B cell (primary cell): ENCODE measurements at regions not wholly inside any gene's neighbourhood (a gene's known extent, or its start where the extent isn't known, plus 50 kb on each side); places are given as distances from the start of the nearest gene placed in this dataset.
"Not testable (repeated sequence)": the region's sequence is repeated elsewhere in the genome, so short reads cannot be mapped to it uniquely, and the experiment has no call there.

Experiments used
- ATAC-seq: fragments of 200-7000 bp; cut with Tn5 transposase; one replicate; pipeline ENCODE4 v1.10.0; 2021; ENCODE audit warnings: low read depth, mild to moderate bottlenecking, moderate number of reproducible peaks, moderate library complexity
- CTCF ChIA-PET: fragments of 350-600 bp; sonication (Branson Sonifier 250); formaldehyde crosslinking; loops from one replicate; lab custom pipeline; 2021; ENCODE audit warnings: antibody characterized with exemption, inconsistent platforms; lab: Charles Lee
- POLR2A ChIA-PET: fragments of 350-600 bp; sonication (Branson Sonifier 250); formaldehyde crosslinking; loops from one replicate; lab custom pipeline; 2021; ENCODE audit warnings: antibody characterized with exemption; lab: Charles Lee
- DNase-seq: peaks from one replicate; pipeline ENCODE4 v3.0.0; 2013
- H2AFZ ChIP-seq: 2 replicates; pipeline ENCODE4 v1.6.1; 2012; ENCODE audit warnings: mild to moderate bottlenecking, low read depth, low read length; ENCODE audit not compliant: insufficient read depth, poor library complexity, severe bottlenecking
- H3K27ac ChIP-seq, 2 donors: 1 replicate in 1 of 2; 2 replicates in 1 of 2; pipeline ENCODE4 v1.5.1; 2012 to 2013; ENCODE audit warnings: low read length in 2 of 2, mild to moderate bottlenecking in 2 of 2, moderate library complexity in 1 of 2
- H3K27me3 ChIP-seq, 4 experiments: fragments of 200-600 bp in 1 of 4; sonication (generic) in 1 of 4; replicated peaks in 1 of 4; 1 replicate in 2 of 4; 2 replicates in 2 of 4; pipeline versions ENCODE4 v1.6.1 to v1.7.0; 2013 to 2016; ENCODE audit warnings: low read length in 3 of 4, mild to moderate bottlenecking in 2 of 4, mixed read lengths in 1 of 4, moderate library complexity in 1 of 4; ENCODE audit not compliant: insufficient read depth in 4 of 4, control insufficient read depth in 3 of 4; ENCODE audit errors: control extremely low read depth in 1 of 4
- H3K36me3 ChIP-seq, 2 experiments: replicated peaks in 1 of 2; 1 replicate in 1 of 2; 2 replicates in 1 of 2; pipeline versions ENCODE4 v1.6.1 to v1.7.1; 2013; ENCODE audit warnings: low read length in 1 of 2; ENCODE audit not compliant: insufficient read depth in 2 of 2, control insufficient read depth in 1 of 2; ENCODE audit errors: control extremely low read depth in 1 of 2, extremely low read depth in 1 of 2
- H3K4me1 ChIP-seq, 2 donors: fragments of 200-600 bp in 1 of 2; sonication (generic) in 1 of 2; 1 replicate in 1 of 2; 2 replicates in 1 of 2; pipeline versions ENCODE4 v1.5.1 to v1.6.1; 2013 to 2017; ENCODE audit warnings: low read length in 2 of 2; ENCODE audit not compliant: control insufficient read depth in 2 of 2, insufficient read depth in 2 of 2
- H3K4me2 ChIP-seq: replicated peaks from 2 replicates; pipeline ENCODE3; 2012; ENCODE audit warnings: mild to moderate bottlenecking, low read depth, low read length; ENCODE audit not compliant: poor library complexity, severe bottlenecking
- H3K4me3 ChIP-seq, 5 experiments: fragments of 200-600 bp in 1 of 5; sonication (generic) in 1 of 5; 1 replicate in 3 of 5; 2 replicates in 2 of 5; pipeline versions ENCODE4 v1.5.1 to v1.7.0; 2011 to 2016; ENCODE audit warnings: low read length in 4 of 5, mild to moderate bottlenecking in 4 of 5, low read depth in 2 of 5, control low read depth in 1 of 5, moderate library complexity in 1 of 5; ENCODE audit not compliant: insufficient read depth in 1 of 5; ENCODE audit errors: control extremely low read depth in 1 of 5, extremely low read depth in 1 of 5
- H3K79me2 ChIP-seq: fragments of 200-600 bp; sonication (generic); one replicate; pipeline ENCODE4 v1.6.0; 2016; ENCODE audit warnings: low read length; ENCODE audit not compliant: control insufficient read depth, insufficient read depth
- H3K9ac ChIP-seq: fragments of 200-600 bp; sonication (generic); 2 replicates; pipeline ENCODE4 v1.6.1; 2017; ENCODE audit warnings: mild to moderate bottlenecking, low read length, moderate library complexity
- H3K9me3 ChIP-seq, 3 donors: one replicate each; pipeline versions ENCODE4 v1.6.1 to v1.7.1; 2013; ENCODE audit warnings: low read length in 2 of 3; ENCODE audit not compliant: control insufficient read depth in 2 of 3, insufficient read depth in 1 of 3; ENCODE audit errors: control extremely low read depth in 1 of 3
- H4K20me1 ChIP-seq: 2 replicates; pipeline ENCODE4 v1.6.0; 2012; ENCODE audit warnings: mild to moderate bottlenecking, low read length; ENCODE audit not compliant: insufficient read depth, control insufficient read depth, poor library complexity, severe bottlenecking
- H3K27ac Mint-ChIP-seq: one replicate; pipeline ENCODE4 v1.8.0; 2021; ENCODE audit warnings: mixed read lengths
- H3K27me3 Mint-ChIP-seq: one replicate; pipeline ENCODE4 v1.8.0; 2021; ENCODE audit warnings: mixed read lengths
- H3K4me1 Mint-ChIP-seq: one replicate; pipeline ENCODE4 v1.8.0; 2021; ENCODE audit warnings: mixed read lengths
- H3K4me3 Mint-ChIP-seq: one replicate; pipeline ENCODE4 v1.8.0; 2021; ENCODE audit warnings: mixed read lengths
- H3K9me3 Mint-ChIP-seq: one replicate; pipeline ENCODE4 v1.8.0; 2022; ENCODE audit warnings: mixed read lengths; ENCODE audit not compliant: insufficient read depth
- EZH2 ChIP-seq: IDR thresholded peaks from 2 replicates; pipeline ENCODE4 v1.6.1; 2012; ENCODE audit warnings: borderline replicate concordance, low read depth, mild to moderate bottlenecking, moderate library complexity, low read length; ENCODE audit not compliant: insufficient read depth, poor library complexity, severe bottlenecking
- WGBS: methylation state at CpG from one replicate; pipeline ENCODE4 v1.1.5; 2013; ENCODE audit warnings: missing lambda C conversion rate; ENCODE audit not compliant: insufficient coverage; 5-methylcytosine and 5-hydroxymethylcytosine counted together
- intact Hi-C: fragments of 100-400 bp; cut with micrococcal nuclease; formaldehyde crosslinking; loops from one replicate; pipeline ENCODE4 v1.10.0; 2022
- TF ChIP-seq, protein P1 (sequence below): fragments of 200-600 bp; IDR thresholded peaks from one replicate; pipeline ENCODE4 v1.8.0; 2022; ENCODE audit warnings: antibody characterized with exemption, mild to moderate bottlenecking

DNA sequence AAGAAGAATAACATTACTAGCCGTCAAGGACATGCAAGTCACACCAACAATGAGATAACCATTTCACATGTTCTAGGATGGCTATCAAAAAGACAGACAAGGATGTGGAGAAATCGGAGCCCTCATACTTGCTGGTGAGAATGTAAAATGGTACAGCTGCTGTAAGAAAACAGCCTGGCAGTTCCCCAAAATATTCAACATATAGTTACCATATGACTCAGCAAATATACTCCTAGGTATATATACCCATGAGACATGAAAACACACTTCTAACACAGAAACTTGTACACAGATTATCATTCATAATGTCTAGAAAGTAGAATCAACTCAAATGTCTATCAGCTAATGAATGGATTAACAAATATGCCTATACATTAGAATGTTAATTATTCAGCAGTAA, 105.4 kb upstream of the PCAT7 start:
- no peak overlapping the region for H3K27ac Mint-ChIP-seq
- Histone ChIP-seq H3K36me3 (peaks cover 6 to 49% of the 10 kb centered on the region in 2 experiments), H3K4me1 (no peaks in the 10 kb centered on the region), H3K4me3 (no peak overlapping the region), H4K20me1 (no peaks in the 10 kb centered on the region), H3K27me3 (no peaks in the 10 kb centered on the region), H3K79me2 (no peaks in the 10 kb centered on the region), H3K4me2 (no peak overlapping the region), H2AFZ (no peak overlapping the region), H3K9ac (no peak overlapping the region), H3K9me3 (no peaks in the 10 kb centered on the region), H3K27ac (no peak overlapping the region)
- no peaks in the 10 kb centered on the region for H3K4me1 Mint-ChIP-seq
- H3K27me3 Mint-ChIP-seq: no peaks in the 10 kb centered on the region
- H3K9me3 Mint-ChIP-seq: no peaks in the 10 kb centered on the region
- ChIA-PET POLR2A (no interaction called here), CTCF (no interaction called here)
- ATAC-seq (no peak), DNase-seq (no peak)
- intact Hi-C loops: no loop called here
- no CpG with 5 or more reads among the region's 2 CpGs for WGBS
- TF ChIP-seq, protein P1, sequence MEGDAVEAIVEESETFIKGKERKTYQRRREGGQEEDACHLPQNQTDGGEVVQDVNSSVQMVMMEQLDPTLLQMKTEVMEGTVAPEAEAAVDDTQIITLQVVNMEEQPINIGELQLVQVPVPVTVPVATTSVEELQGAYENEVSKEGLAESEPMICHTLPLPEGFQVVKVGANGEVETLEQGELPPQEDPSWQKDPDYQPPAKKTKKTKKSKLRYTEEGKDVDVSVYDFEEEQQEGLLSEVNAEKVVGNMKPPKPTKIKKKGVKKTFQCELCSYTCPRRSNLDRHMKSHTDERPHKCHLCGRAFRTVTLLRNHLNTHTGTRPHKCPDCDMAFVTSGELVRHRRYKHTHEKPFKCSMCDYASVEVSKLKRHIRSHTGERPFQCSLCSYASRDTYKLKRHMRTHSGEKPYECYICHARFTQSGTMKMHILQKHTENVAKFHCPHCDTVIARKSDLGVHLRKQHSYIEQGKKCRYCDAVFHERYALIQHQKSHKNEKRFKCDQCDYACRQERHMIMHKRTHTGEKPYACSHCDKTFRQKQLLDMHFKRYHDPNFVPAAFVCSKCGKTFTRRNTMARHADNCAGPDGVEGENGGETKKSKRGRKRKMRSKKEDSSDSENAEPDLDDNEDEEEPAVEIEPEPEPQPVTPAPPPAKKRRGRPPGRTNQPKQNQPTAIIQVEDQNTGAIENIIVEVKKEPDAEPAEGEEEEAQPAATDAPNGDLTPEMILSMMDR: no peak
- no peak for TF ChIP-seq EZH2
- no peak overlapping the region for H3K4me3 Mint-ChIP-seq

DNA sequence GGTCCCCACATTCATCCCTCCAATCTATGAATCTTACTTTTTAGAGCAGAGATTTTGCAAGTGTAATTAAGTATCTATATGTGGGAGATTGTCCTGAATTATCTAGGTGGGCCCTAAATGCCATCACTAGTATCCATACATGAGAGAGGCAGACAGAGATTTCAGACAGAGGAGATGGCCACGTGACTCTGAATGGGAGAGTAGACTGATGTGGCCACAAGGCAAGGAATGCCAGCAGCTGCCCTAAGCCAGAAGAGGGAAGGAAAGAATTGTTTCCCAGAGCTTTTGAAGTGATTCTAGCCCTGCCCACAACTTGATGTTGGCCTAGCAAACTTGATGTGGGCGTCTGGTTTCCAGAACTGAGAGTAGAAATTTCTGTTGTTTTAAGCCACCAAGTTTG, 90.1 kb upstream of the PCAT7 start:
- TF ChIP-seq, protein P1: no peak
- no peak for TF ChIP-seq EZH2
- peaks cover 3 to 24% (median 19%) of the 10 kb centered on the region in 3 donors for H3K9me3 ChIP-seq
- ChIA-PET CTCF (no interaction called here), POLR2A (no interaction called here)
- H3K27me3 ChIP-seq: no peaks in the 10 kb centered on the region
- Mint-ChIP-seq H3K27ac (no peak overlapping the region), H3K9me3 (peaks cover 17% of the 10 kb centered on the region), H3K27me3 (no peaks in the 10 kb centered on the region), H3K4me1 (no peaks in the 10 kb centered on the region), H3K4me3 (no peak overlapping the region)
- 83% methylated on average over 1 of the region's 2 CpGs for WGBS
- ATAC-seq: no peak
- H2AFZ ChIP-seq: no peak overlapping the region
- no peak overlapping the region for H3K4me3 ChIP-seq
- intact Hi-C loops: no loop called here
- no peak overlapping the region for H3K9ac ChIP-seq
- no peaks in the 10 kb centered on the region for H3K4me1 ChIP-seq
- no peak for DNase-seq
- H3K36me3 ChIP-seq: peaks cover 5 to 18% of the 10 kb centered on the region in 2 experiments
- no peak overlapping the region for H3K27ac ChIP-seq
- no peak overlapping the region for H3K4me2 ChIP-seq
- no peaks in the 10 kb centered on the region for H4K20me1 ChIP-seq
- no peaks in the 10 kb centered on the region for H3K79me2 ChIP-seq

DNA sequence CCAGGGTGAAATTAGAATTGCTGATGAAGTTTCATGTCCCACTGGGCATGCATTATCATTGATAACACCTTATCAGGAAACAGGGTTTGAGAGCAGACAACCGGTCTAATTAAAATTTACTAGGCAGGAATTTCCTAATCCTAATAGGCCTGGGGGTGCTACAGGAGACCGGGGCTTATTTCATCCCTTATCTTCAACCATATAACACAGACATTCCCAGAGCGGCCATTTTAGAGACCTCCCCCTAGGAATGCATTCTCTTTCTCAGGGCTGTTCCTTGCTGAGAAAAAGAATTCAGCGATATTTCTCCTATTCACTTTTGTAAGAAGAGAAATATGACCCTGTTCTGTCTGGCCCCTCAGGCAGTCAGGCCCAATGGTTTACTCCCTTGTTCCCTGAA, 82.8 kb upstream of the PCAT7 start:
- peaks cover 6 to 18% (median 15%) of the 10 kb centered on the region in 3 donors for H3K9me3 ChIP-seq
- DNase-seq, H3K9ac ChIP-seq, CTCF ChIA-PET, intact Hi-C loops, H3K4me1 Mint-ChIP-seq, POLR2A ChIA-PET, H3K27me3 ChIP-seq, H3K4me3 ChIP-seq, H3K4me1 ChIP-seq, ATAC-seq, H3K79me2 ChIP-seq, H3K4me3 Mint-ChIP-seq, H3K27me3 Mint-ChIP-seq, H3K9me3 Mint-ChIP-seq, H3K36me3 ChIP-seq, H3K27ac ChIP-seq, H3K27ac Mint-ChIP-seq, H3K4me2 ChIP-seq, H4K20me1 ChIP-seq, H2AFZ ChIP-seq: not testable (repeated sequence)
- 89% methylated on average over 3 of the region's 4 CpGs for WGBS
